Hepatocyte (in vitro differentiated cells): ENCODE measurements at regions not wholly inside any gene's neighbourhood (a gene's known extent, or its start where the extent isn't known, plus 50 kb on each side); places are given as distances from the start of the nearest gene placed in this dataset.

ENCODE experiments used
- EZH2 ChIP-seq: fragments of 200-600 bp; sonication (generic); IDR thresholded peaks from 2 replicates; pipeline ENCODE4 v1.6.1; 2016; ENCODE audit warnings: antibody characterized with exemption, mild to moderate bottlenecking, borderline replicate concordance
- EZH2phosphoT487 ChIP-seq: fragments of 200-600 bp; sonication (generic); IDR thresholded peaks from one replicate; pipeline ENCODE4 v1.6.1; 2018; ENCODE audit warnings: antibody characterized with exemption, mild to moderate bottlenecking, low read depth, moderate library complexity; ENCODE audit not compliant: unreplicated experiment, severe bottlenecking
- TF ChIP-seq, protein P1 (sequence below): fragments of 200-600 bp; sonication (generic); IDR thresholded peaks from 2 replicates; pipeline ENCODE4 v1.5.1; 2016; ENCODE audit warnings: antibody characterized with exemption, mild to moderate bottlenecking; ENCODE audit not compliant: poor library complexity

DNA sequence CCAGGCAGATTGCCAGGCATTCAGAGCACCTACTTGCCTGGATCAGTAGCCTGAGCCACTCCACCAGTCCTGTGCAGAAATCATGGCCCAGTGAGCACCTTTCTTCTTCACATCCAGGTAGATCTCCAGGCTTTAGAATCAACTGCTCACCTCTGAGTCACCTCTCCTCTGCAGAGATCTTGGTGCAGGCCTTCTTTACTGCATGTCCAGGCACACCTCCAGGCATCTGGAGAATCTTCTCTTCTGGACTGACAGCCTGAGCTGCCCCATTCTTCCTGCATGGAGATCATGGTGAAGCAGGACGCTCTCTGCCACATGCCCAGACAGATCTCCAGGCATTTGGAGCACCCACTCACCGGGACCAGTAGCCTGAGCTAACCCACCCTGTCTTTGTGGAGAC, 894.5 kb upstream of the MBL2 start:
- TF ChIP-seq, protein P1, sequence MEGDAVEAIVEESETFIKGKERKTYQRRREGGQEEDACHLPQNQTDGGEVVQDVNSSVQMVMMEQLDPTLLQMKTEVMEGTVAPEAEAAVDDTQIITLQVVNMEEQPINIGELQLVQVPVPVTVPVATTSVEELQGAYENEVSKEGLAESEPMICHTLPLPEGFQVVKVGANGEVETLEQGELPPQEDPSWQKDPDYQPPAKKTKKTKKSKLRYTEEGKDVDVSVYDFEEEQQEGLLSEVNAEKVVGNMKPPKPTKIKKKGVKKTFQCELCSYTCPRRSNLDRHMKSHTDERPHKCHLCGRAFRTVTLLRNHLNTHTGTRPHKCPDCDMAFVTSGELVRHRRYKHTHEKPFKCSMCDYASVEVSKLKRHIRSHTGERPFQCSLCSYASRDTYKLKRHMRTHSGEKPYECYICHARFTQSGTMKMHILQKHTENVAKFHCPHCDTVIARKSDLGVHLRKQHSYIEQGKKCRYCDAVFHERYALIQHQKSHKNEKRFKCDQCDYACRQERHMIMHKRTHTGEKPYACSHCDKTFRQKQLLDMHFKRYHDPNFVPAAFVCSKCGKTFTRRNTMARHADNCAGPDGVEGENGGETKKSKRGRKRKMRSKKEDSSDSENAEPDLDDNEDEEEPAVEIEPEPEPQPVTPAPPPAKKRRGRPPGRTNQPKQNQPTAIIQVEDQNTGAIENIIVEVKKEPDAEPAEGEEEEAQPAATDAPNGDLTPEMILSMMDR = no peak
- no peak for TF ChIP-seq EZH2phosphoT487
- no peak for TF ChIP-seq EZH2
